H1 (cell line): ENCODE measurements at regions not wholly inside any gene's neighbourhood (a gene's known extent, or its start where the extent isn't known, plus 50 kb on each side); places are given as distances from the start of the nearest gene placed in this dataset.

Experiments used
- CTCF ChIA-PET: fragments of 300-600 bp; sonication (Branson Sonifier 250); formaldehyde crosslinking; loops from one replicate; lab custom pipeline; 2021; ENCODE audit not compliant: partially characterized antibody; lab: Charles Lee
- POLR2A ChIA-PET: fragments of 300-600 bp; sonication (Branson Sonifier 250); formaldehyde crosslinking; loops from one replicate; lab custom pipeline; 2021; ENCODE audit warnings: inconsistent platforms; ENCODE audit not compliant: partially characterized antibody; lab: Charles Lee
- DNase-seq, 2 experiments: peaks; one replicate each; pipeline versions ENCODE4 v3.0.0 to v3.0.0-alpha.2; 2010 to 2022; ENCODE audit warnings: low spot score in 2 of 2, low read depth in 1 of 2, mixed read lengths in 1 of 2
- FAIRE-seq: peaks from 2 replicates; lab custom pipeline; 2011; peaks lifted over from hg19 to GRCh38; lab: Jason Lieb, UNC
- H2AFZ ChIP-seq: 2 replicates; pipeline ENCODE4 v1.8.1; 2012; ENCODE audit warnings: low read length, inconsistent platforms
- H2AK5ac ChIP-seq: 2 replicates; pipeline ENCODE4 v1.6.1; 2013; ENCODE audit warnings: low read depth, low read length
- H2BK120ac ChIP-seq: replicated peaks from 2 replicates; pipeline ENCODE3; 2013; ENCODE audit warnings: low read depth, low read length, inconsistent platforms
- H2BK12ac ChIP-seq: 2 replicates; pipeline ENCODE4 v1.6.1; 2013; ENCODE audit warnings: low read depth, low read length
- H2BK15ac ChIP-seq: 2 replicates; pipeline ENCODE4 v1.6.1; 2013; ENCODE audit warnings: low read length
- H2BK20ac ChIP-seq: 2 replicates; pipeline ENCODE4 v1.6.1; 2013; ENCODE audit warnings: low read length
- H2BK5ac ChIP-seq: 2 replicates; pipeline ENCODE4 v1.6.1; 2013; ENCODE audit warnings: low read depth, low read length
- H3K14ac ChIP-seq: 2 replicates; pipeline ENCODE4 v1.6.1; 2013; ENCODE audit warnings: inconsistent platforms; ENCODE audit not compliant: insufficient read length
- H3K18ac ChIP-seq: 2 replicates; pipeline ENCODE4 v1.6.1; 2013; ENCODE audit warnings: low read length; ENCODE audit errors: extremely low read depth
- H3K23ac ChIP-seq: 2 replicates; pipeline ENCODE4 v1.6.1; 2013; ENCODE audit warnings: inconsistent platforms; ENCODE audit not compliant: insufficient read length
- H3K23me2 ChIP-seq: 2 replicates; pipeline ENCODE4 v1.6.1; 2013; ENCODE audit warnings: low read depth, low read length
- H3K27ac ChIP-seq: 2 replicates; pipeline ENCODE4 v1.6.1; 2011; ENCODE audit warnings: low read depth, low read length, inconsistent platforms
- H3K27me3 ChIP-seq, 4 experiments: replicated peaks in 1 of 4; 1 replicate in 1 of 4; 2 replicates in 3 of 4; pipeline versions ENCODE4 v1.6.1 to v1.8.1; 2011 to 2013; ENCODE audit warnings: low read length in 3 of 4, mild to moderate bottlenecking in 3 of 4, inconsistent platforms in 2 of 4, mixed read lengths in 2 of 4, moderate library complexity in 1 of 4; ENCODE audit not compliant: control insufficient read depth in 3 of 4, insufficient read depth in 3 of 4; ENCODE audit errors: extremely low read depth in 1 of 4
- H3K36me3 ChIP-seq, 4 experiments: 2 replicates each; pipeline versions ENCODE4 v1.6.1 to v1.8.1; 2011 to 2013; ENCODE audit warnings: mild to moderate bottlenecking in 4 of 4, low read length in 3 of 4, moderate library complexity in 2 of 4, control low read depth in 1 of 4, inconsistent platforms in 1 of 4; ENCODE audit not compliant: insufficient read depth in 4 of 4, control insufficient read depth in 2 of 4
- H3K4ac ChIP-seq: replicated peaks from 2 replicates; pipeline ENCODE3; 2013; ENCODE audit warnings: low read length, low read depth, mixed read lengths, inconsistent platforms; ENCODE audit not compliant: insufficient read length
- H3K4me1 ChIP-seq, 4 experiments: replicated peaks in 1 of 4; 1 replicate in 1 of 4; 2 replicates in 3 of 4; pipeline versions ENCODE4 v1.6.1 to v1.8.1; 2011 to 2013; ENCODE audit warnings: low read length in 3 of 4, inconsistent platforms in 2 of 4, mixed read lengths in 1 of 4; ENCODE audit not compliant: insufficient read depth in 4 of 4, control insufficient read depth in 3 of 4
- H3K4me2 ChIP-seq, 2 experiments: 2 replicates each; pipeline versions ENCODE4 v1.6.1 to v1.8.1; 2011 to 2013; ENCODE audit warnings: low read depth in 2 of 2, low read length in 2 of 2, control low read depth in 1 of 2, inconsistent platforms in 1 of 2, mild to moderate bottlenecking in 1 of 2; ENCODE audit not compliant: insufficient read depth in 1 of 2
- H3K4me3 ChIP-seq, 4 experiments: fragments of 200-600, 300-600 bp in 1 of 4; sonication (generic), shearing (Covaris generic), sonication (Bioruptor Twin) in 1 of 4; 2 replicates each; pipeline versions ENCODE4 v1.5.1 to v1.8.1; 2011 to 2016; ENCODE audit warnings: low read length in 4 of 4, low read depth in 3 of 4, control low read depth in 2 of 4, inconsistent platforms in 2 of 4, mild to moderate bottlenecking in 2 of 4, mixed read lengths in 1 of 4, moderate library complexity in 1 of 4; ENCODE audit not compliant: insufficient read depth in 2 of 4; ENCODE audit errors: extremely low read depth in 1 of 4
- H3K56ac ChIP-seq: replicated peaks from 2 replicates; pipeline ENCODE3; 2013; ENCODE audit warnings: low read depth, mild to moderate bottlenecking, mixed read lengths, low read length, inconsistent platforms; ENCODE audit not compliant: insufficient read length
- H3K79me1 ChIP-seq: 2 replicates; pipeline ENCODE4 v1.6.1; 2013; ENCODE audit warnings: low read depth, low read length, control low read depth
- H3K79me2 ChIP-seq, 2 experiments: 2 replicates each; pipeline versions ENCODE4 v1.6.1 to v1.8.1; 2012 to 2013; ENCODE audit warnings: low read length in 2 of 2, mild to moderate bottlenecking in 2 of 2, inconsistent platforms in 1 of 2; ENCODE audit not compliant: insufficient read depth in 2 of 2, control insufficient read depth in 1 of 2
- H3K9ac ChIP-seq, 4 experiments: replicated peaks in 1 of 4; 1 replicate in 1 of 4; 2 replicates in 3 of 4; pipeline versions ENCODE4 v1.6.1 to v1.8.1; 2011 to 2013; ENCODE audit warnings: low read depth in 3 of 4, low read length in 3 of 4, control low read depth in 2 of 4, mild to moderate bottlenecking in 2 of 4, moderate library complexity in 2 of 4, inconsistent platforms in 1 of 4; ENCODE audit errors: extremely low read depth in 1 of 4
- H3K9me3 ChIP-seq, 2 experiments: 2 replicates each; pipeline versions ENCODE4 v1.6.1 to v1.8.1; 2012 to 2013; ENCODE audit warnings: mild to moderate bottlenecking in 2 of 2, moderate library complexity in 2 of 2, control low read depth in 1 of 2, inconsistent platforms in 1 of 2, low read depth in 1 of 2, low read length in 1 of 2, mixed read lengths in 1 of 2; ENCODE audit not compliant: insufficient read depth in 2 of 2
- H4K20me1 ChIP-seq, 2 experiments: replicated peaks in 1 of 2; 2 replicates each; pipeline versions ENCODE3 to v1.8.1; 2011 to 2013; ENCODE audit warnings: inconsistent platforms in 2 of 2, low read length in 2 of 2, mild to moderate bottlenecking in 1 of 2; ENCODE audit not compliant: insufficient read depth in 2 of 2, control insufficient read depth in 1 of 2
- H4K5ac ChIP-seq: 2 replicates; pipeline ENCODE4 v1.6.1; 2013; ENCODE audit warnings: low read length, low read depth, mixed read lengths, inconsistent platforms; ENCODE audit not compliant: insufficient read length
- H4K8ac ChIP-seq: 2 replicates; pipeline ENCODE4 v1.8.0; 2013; ENCODE audit warnings: mild to moderate bottlenecking, moderate library complexity, low read length, inconsistent platforms; ENCODE audit not compliant: insufficient read depth; ENCODE audit errors: extremely low read depth
- H4K91ac ChIP-seq: replicated peaks from 2 replicates; pipeline ENCODE3; 2013; ENCODE audit warnings: low read length, mixed read lengths, inconsistent platforms; ENCODE audit not compliant: insufficient read length
- KDM5A ChIP-seq: fragments of 200-600 bp; IDR thresholded peaks from 2 replicates; pipeline ENCODE4 v1.7.1; 2012; ENCODE audit warnings: mild to moderate bottlenecking, low read length, inconsistent platforms, mixed read lengths
- WGBS, 2 experiments: shearing (Covaris generic) in 1 of 2; methylation state at CpG; one replicate each; pipeline versions ENCODE4 v1.1.6 to v1.1.7; 2013 to 2015; ENCODE audit warnings: low lambda C conversion rate in 2 of 2, mixed read lengths in 2 of 2, inconsistent platforms in 1 of 2, low coverage in 1 of 2, missing lambda C conversion rate in 1 of 2; ENCODE audit not compliant: insufficient replicate concordance in 2 of 2, insufficient coverage in 1 of 2, insufficient read length in 1 of 2; ENCODE audit errors: extremely low coverage in 1 of 2, missing lambda C conversion rate in 1 of 2; 5-methylcytosine and 5-hydroxymethylcytosine counted together

- Histone ChIP-seq H3K23ac (no peak overlapping the region), H2AFZ (no peak overlapping the region), H3K9me3 (peaks cover 5 to 6% of the 10 kb centered on the region in 2 experiments; a peak in 3 of 4 replicates), H3K36me3 (no peaks in the 10 kb centered on the region), H3K4ac (no peak overlapping the region), H2BK15ac (no peak overlapping the region), H2BK20ac (no peak overlapping the region), H3K23me2 (peaks cover 1% of the 10 kb centered on the region; the same call in 1 of the 2 replicates), H2BK12ac (no peak overlapping the region), H3K9ac (no peak overlapping the region), H3K18ac (no peak overlapping the region), H4K8ac (no peak overlapping the region), H3K27me3 (no peaks in the 10 kb centered on the region; a peak in 1 of 7 replicates), H4K91ac (no peak overlapping the region), H4K5ac (no peak overlapping the region), H2BK120ac (no peak overlapping the region), H3K14ac (no peak overlapping the region), H2BK5ac (no peak overlapping the region), H3K4me3 (no peak overlapping the region), H3K27ac (no peak overlapping the region), H3K79me1 (no peaks in the 10 kb centered on the region), H3K4me1 (peaks cover 0 to 2% (median 1%) of the 10 kb centered on the region in 4 experiments; a peak in 2 of 7 replicates), H3K4me2 (no peak overlapping the region), H2AK5ac (no peak overlapping the region), H3K56ac (no peak overlapping the region), H4K20me1 (no peaks in the 10 kb centered on the region), H3K79me2 (no peaks in the 10 kb centered on the region)
- DNase-seq (no peak), FAIRE-seq (no peak)
- WGBS, 2 experiments, result 89% methylated on average over 1 of the region's 1 CpG; no CpG with 5 or more reads in 1 of the 2 experiments
- POLR2A ChIA-PET, result no interaction called here
- CTCF ChIA-PET, result interaction anchor here (1.1 to 2.8 kb wide), 3 partner anchors 9 to 41 kb away, joined by 3 to 8 read pairs (median 4); no protein-coding TSS in a partner anchor
- no peak for TF ChIP-seq KDM5A
Observed at GRCh38 chr12:13377698-13378097, 181.2 kb downstream of the EMP1 start.
